Mesenchymal stem cell (in vitro differentiated cells and primary cell): ENCODE measurements at regions not wholly inside any gene's neighbourhood (a gene's known extent, or its start where the extent isn't known, plus 50 kb on each side); places are given as distances from the start of the nearest gene placed in this dataset.
A peak's percentile ranks its signal among the peaks of the same experiment; 100 is the strongest.

Source experiments
- DNase-seq: peaks from one replicate; pipeline ENCODE4 v3.0.0-alpha.2; 2013
- H2AFZ ChIP-seq: one replicate; pipeline ENCODE4 v1.6.1; 2013; ENCODE audit warnings: low read depth, mild to moderate bottlenecking, control low read depth, inconsistent platforms, low read length, moderate library complexity
- H2AK5ac ChIP-seq: 2 replicates; pipeline ENCODE4 v1.6.1; 2013; ENCODE audit warnings: low read length, moderate library complexity, mild to moderate bottlenecking, inconsistent platforms; ENCODE audit not compliant: severe bottlenecking
- H2BK120ac ChIP-seq: one replicate; pipeline ENCODE4 v1.6.1; 2013; ENCODE audit warnings: low read depth, mild to moderate bottlenecking, inconsistent platforms, low read length, moderate library complexity
- H2BK12ac ChIP-seq, 2 experiments: one replicate each; pipeline ENCODE4 v1.6.1; 2013; ENCODE audit warnings: inconsistent platforms in 2 of 2, low read length in 2 of 2, mild to moderate bottlenecking in 2 of 2, moderate library complexity in 2 of 2, control low read depth in 1 of 2
- H2BK15ac ChIP-seq: one replicate; pipeline ENCODE4 v1.6.1; 2013; ENCODE audit warnings: mild to moderate bottlenecking, low read depth, inconsistent platforms; ENCODE audit not compliant: poor library complexity, severe bottlenecking
- H2BK5ac ChIP-seq: 2 replicates; pipeline ENCODE4 v1.6.1; 2013; ENCODE audit warnings: low read depth, mild to moderate bottlenecking, low read length, control low read depth, inconsistent platforms; ENCODE audit not compliant: poor library complexity, severe bottlenecking
- H3K14ac ChIP-seq, 2 experiments: one replicate each; pipeline ENCODE4 v1.6.1; 2013; ENCODE audit warnings: inconsistent platforms in 2 of 2, low read length in 2 of 2, control low read depth in 1 of 2, mild to moderate bottlenecking in 1 of 2, moderate library complexity in 1 of 2
- H3K18ac ChIP-seq, 2 experiments: one replicate each; pipeline ENCODE4 v1.6.1; 2013; ENCODE audit warnings: inconsistent platforms in 2 of 2, low read length in 2 of 2, control low read depth in 1 of 2, low read depth in 1 of 2, mild to moderate bottlenecking in 1 of 2
- H3K23ac ChIP-seq, 2 experiments: one replicate each; pipeline ENCODE4 v1.6.1; 2013; ENCODE audit warnings: inconsistent platforms in 2 of 2, low read length in 2 of 2, mild to moderate bottlenecking in 2 of 2, moderate library complexity in 2 of 2, control low read depth in 1 of 2
- H3K27ac ChIP-seq: 2 replicates; pipeline ENCODE4 v1.5.1; 2013; ENCODE audit warnings: mild to moderate bottlenecking, moderate library complexity, low read length, control low read depth, inconsistent platforms; ENCODE audit not compliant: poor library complexity, severe bottlenecking
- H3K27me3 ChIP-seq, 2 experiments: 2 replicates each; pipeline versions ENCODE4 v1.6.1 to v1.7.0; 2013; ENCODE audit warnings: low read length in 2 of 2, mild to moderate bottlenecking in 2 of 2, moderate library complexity in 2 of 2, control low read depth in 1 of 2, inconsistent platforms in 1 of 2; ENCODE audit not compliant: control insufficient read depth in 1 of 2, insufficient read depth in 1 of 2
- H3K36me3 ChIP-seq, 2 experiments: 2 replicates each; pipeline versions ENCODE4 v1.6.1 to v1.7.0; 2013; ENCODE audit warnings: low read length in 2 of 2, control low read depth in 1 of 2, inconsistent platforms in 1 of 2, low read depth in 1 of 2, mild to moderate bottlenecking in 1 of 2; ENCODE audit not compliant: insufficient read depth in 2 of 2, control insufficient read depth in 1 of 2
- H3K4ac ChIP-seq, 2 experiments: one replicate each; pipeline ENCODE4 v1.6.1; 2013; ENCODE audit warnings: inconsistent platforms in 2 of 2, low read length in 2 of 2, mild to moderate bottlenecking in 2 of 2, moderate library complexity in 2 of 2, control low read depth in 1 of 2, low read depth in 1 of 2
- H3K4me1 ChIP-seq: 2 replicates; pipeline ENCODE4 v1.6.1; 2013; ENCODE audit warnings: low read depth, low read length, control low read depth; ENCODE audit not compliant: control insufficient read depth, insufficient read depth
- H3K4me2 ChIP-seq: 2 replicates; pipeline ENCODE4 v1.6.1; 2013; ENCODE audit warnings: low read length, mild to moderate bottlenecking, inconsistent platforms; ENCODE audit not compliant: poor library complexity, severe bottlenecking
- H3K4me3 ChIP-seq, 2 experiments: 2 replicates each; pipeline versions ENCODE4 v1.5.1 to v1.7.0; 2013; ENCODE audit warnings: low read length in 2 of 2, mild to moderate bottlenecking in 2 of 2, control low read depth in 1 of 2, low read depth in 1 of 2; ENCODE audit not compliant: insufficient read depth in 1 of 2
- H3K79me1 ChIP-seq: replicated peaks from 2 replicates; pipeline ENCODE4 v1.6.1; 2013; ENCODE audit warnings: mild to moderate bottlenecking, control low read depth, low read length, inconsistent platforms; ENCODE audit not compliant: poor library complexity, severe bottlenecking
- H3K9ac ChIP-seq: 2 replicates; pipeline ENCODE4 v1.7.0; 2013; ENCODE audit warnings: mild to moderate bottlenecking, low read length, moderate library complexity
- H3K9me3 ChIP-seq: 2 replicates; pipeline ENCODE4 v1.7.0; 2013; ENCODE audit warnings: mild to moderate bottlenecking, low read length; ENCODE audit not compliant: control insufficient read depth
- H4K8ac ChIP-seq: one replicate; pipeline ENCODE4 v1.6.1; 2013; ENCODE audit warnings: inconsistent platforms, mild to moderate bottlenecking, low read length, moderate library complexity
- H4K91ac ChIP-seq: one replicate; pipeline ENCODE4 v1.6.1; 2013; ENCODE audit warnings: mild to moderate bottlenecking, low read length, inconsistent platforms
- WGBS: methylation state at CpG from one replicate; pipeline ENCODE4 v1.1.7; 2013; ENCODE audit warnings: mixed read lengths; 5-methylcytosine and 5-hydroxymethylcytosine counted together

GRCh38 chr4:43765514-43765913 lies 683.1 kb downstream of the KCTD8 start:
- Histone ChIP-seq H3K36me3 (no peaks in the 10 kb centered on the region), H3K18ac (no peak overlapping the region), H2BK120ac (no peak overlapping the region), H3K79me1 (no peaks in the 10 kb centered on the region), H2BK5ac (no peak overlapping the region), H2BK15ac (no peak overlapping the region), H4K8ac (no peak overlapping the region), H3K4me3 (no peak overlapping the region), H3K27me3 (no peaks in the 10 kb centered on the region), H3K23ac (no peak overlapping the region), H4K91ac (no peak overlapping the region), H3K27ac (no peak overlapping the region), H3K14ac (no peak overlapping the region), H2AK5ac (no peak overlapping the region), H3K9me3 (no peaks in the 10 kb centered on the region), H3K4me2 (no peak overlapping the region), H3K4ac (no peak overlapping the region), H2BK12ac (no peak overlapping the region), H3K9ac (no peak overlapping the region), H3K4me1 (no peaks in the 10 kb centered on the region), H2AFZ (no peak overlapping the region)
- no peak for DNase-seq
- WGBS: no CpG with 5 or more reads among the region's 2 CpGs

- Histone ChIP-seq H3K9me3 (no peaks in the 10 kb centered on the region), H2AK5ac (no peak overlapping the region), H4K8ac (no peak overlapping the region), H3K4me2 (no peak overlapping the region), H2BK5ac (no peak overlapping the region), H2BK120ac (no peak overlapping the region), H2BK15ac (no peak overlapping the region), H3K36me3 (no peaks in the 10 kb centered on the region), H3K4ac (no peak overlapping the region), H3K18ac (no peak overlapping the region), H3K4me3 (no peak overlapping the region), H3K79me1 (no peaks in the 10 kb centered on the region), H4K91ac (no peak overlapping the region), H2BK12ac (no peak overlapping the region), H3K9ac (no peak overlapping the region), H3K14ac (no peak overlapping the region), H3K4me1 (no peaks in the 10 kb centered on the region), H3K23ac (no peak overlapping the region), H3K27me3 (no peaks in the 10 kb centered on the region), H2AFZ (no peak overlapping the region), H3K27ac (no peak overlapping the region)
- no peak for DNase-seq
These were observed 682.0 kb downstream of the KCTD8 start for GRCh38 chr4:43766648-43767047.

- no peak overlapping the region for H4K91ac ChIP-seq
- no peak overlapping the region for H2AFZ ChIP-seq
- H2AK5ac ChIP-seq: no peak overlapping the region
- peak; percentile 0 for DNase-seq
- H2BK15ac ChIP-seq: no peak overlapping the region
- no peaks in the 10 kb centered on the region for H3K79me1 ChIP-seq
- no peak overlapping the region for H3K4me3 ChIP-seq
- no peak overlapping the region for H3K4me2 ChIP-seq
- H3K23ac ChIP-seq: no peak overlapping the region
- WGBS: no CpG with 5 or more reads among the region's 1 CpG
- no peak overlapping the region for H4K8ac ChIP-seq
- H3K18ac ChIP-seq: no peak overlapping the region
- H2BK12ac ChIP-seq: no peak overlapping the region
- H3K9me3 ChIP-seq: no peaks in the 10 kb centered on the region
- no peak overlapping the region for H3K27ac ChIP-seq
- H3K9ac ChIP-seq: no peak overlapping the region
- no peaks in the 10 kb centered on the region for H3K27me3 ChIP-seq
- no peaks in the 10 kb centered on the region for H3K4me1 ChIP-seq
- no peak overlapping the region for H2BK120ac ChIP-seq
- no peak overlapping the region for H2BK5ac ChIP-seq
- no peaks in the 10 kb centered on the region for H3K36me3 ChIP-seq
- no peak overlapping the region for H3K14ac ChIP-seq
- H3K4ac ChIP-seq: no peak overlapping the region
These were observed 672.2 kb downstream of the KCTD8 start for GRCh38 chr4:43776371-43776770.

- no peak overlapping the region for H3K27ac ChIP-seq
- H2AFZ ChIP-seq: no peak overlapping the region
- WGBS: 78% methylated on average over 2 of the region's 3 CpGs
- no peak overlapping the region for H4K91ac ChIP-seq
- no peaks in the 10 kb centered on the region for H3K4me1 ChIP-seq
- H3K9me3 ChIP-seq: no peaks in the 10 kb centered on the region
- no peak overlapping the region for H3K18ac ChIP-seq
- no peak overlapping the region for H3K4me3 ChIP-seq
- no peak overlapping the region for H2AK5ac ChIP-seq
- H2BK120ac ChIP-seq: no peak overlapping the region
- H3K27me3 ChIP-seq: no peaks in the 10 kb centered on the region
- H3K36me3 ChIP-seq: no peaks in the 10 kb centered on the region
- no peaks in the 10 kb centered on the region for H3K79me1 ChIP-seq
- H2BK15ac ChIP-seq: no peak overlapping the region
- H3K4me2 ChIP-seq: no peak overlapping the region
- no peak overlapping the region for H3K14ac ChIP-seq
- H4K8ac ChIP-seq: no peak overlapping the region
- H3K9ac ChIP-seq: no peak overlapping the region
- no peak overlapping the region for H3K23ac ChIP-seq
- no peak for DNase-seq
- H2BK5ac ChIP-seq: no peak overlapping the region
- no peak overlapping the region for H2BK12ac ChIP-seq
- no peak overlapping the region for H3K4ac ChIP-seq
These were observed 670.3 kb downstream of the KCTD8 start for GRCh38 chr4:43778187-43778915.
